C4-2B (cell line): ENCODE measurements at regions not wholly inside any gene's neighbourhood (a gene's known extent, or its start where the extent isn't known, plus 50 kb on each side); places are given as distances from the start of the nearest gene placed in this dataset.

Source experiments
- H3K27ac ChIP-seq: fragments of 450-650 bp; 2 replicates; pipeline ENCODE4 v1.5.1; 2017
- CTCF ChIP-seq: fragments of 450-650 bp; conservative IDR thresholded peaks from 2 replicates; pipeline ENCODE4 v1.5.1; 2017; ENCODE audit warnings: mild to moderate bottlenecking
- ZFX ChIP-seq: fragments of 450-650 bp; IDR thresholded peaks from 2 replicates; pipeline ENCODE4 v1.6.1; 2017

- no peak overlapping the region for H3K27ac ChIP-seq
- no peak for TF ChIP-seq ZFX
- no peak for TF ChIP-seq CTCF
Observed at GRCh38 chr2:126345691-126346090, 310.3 kb upstream of the GYPC start.

- no peak overlapping the region for H3K27ac ChIP-seq
- no peak for TF ChIP-seq CTCF
- no peak for TF ChIP-seq ZFX
Observed at GRCh38 chr2:126356631-126357030, 299.3 kb upstream of the GYPC start.

GRCh38 chr2:126358122-126358521 lies 297.8 kb upstream of the GYPC start:
- H3K27ac ChIP-seq = no peak overlapping the region
- TF ChIP-seq CTCF = no peak
- TF ChIP-seq ZFX = no peak

GRCh38 chr2:126359494-126359893 lies 296.5 kb upstream of the GYPC start:
- no peak overlapping the region for H3K27ac ChIP-seq
- TF ChIP-seq ZFX (no peak), CTCF (peak; percentile 66)

GRCh38 chr2:126367361-126367760 lies 288.6 kb upstream of the GYPC start:
- TF ChIP-seq ZFX (no peak), CTCF (no peak)
- no peak overlapping the region for H3K27ac ChIP-seq

- H3K27ac ChIP-seq = no peak overlapping the region
- TF ChIP-seq CTCF (no peak), ZFX (no peak)
Observed at GRCh38 chr2:126368758-126369157, 287.2 kb upstream of the GYPC start.

- H3K27ac ChIP-seq = no peak overlapping the region
- TF ChIP-seq ZFX (no peak), CTCF (no peak)
Observed at GRCh38 chr2:126370201-126370600, 285.8 kb upstream of the GYPC start.
